ENCODE measurements at regions not wholly inside any gene's neighbourhood (a gene's known extent, or its start where the extent isn't known, plus 50 kb on each side); places are given as distances from the start of the nearest gene placed in this dataset.

DNA sequence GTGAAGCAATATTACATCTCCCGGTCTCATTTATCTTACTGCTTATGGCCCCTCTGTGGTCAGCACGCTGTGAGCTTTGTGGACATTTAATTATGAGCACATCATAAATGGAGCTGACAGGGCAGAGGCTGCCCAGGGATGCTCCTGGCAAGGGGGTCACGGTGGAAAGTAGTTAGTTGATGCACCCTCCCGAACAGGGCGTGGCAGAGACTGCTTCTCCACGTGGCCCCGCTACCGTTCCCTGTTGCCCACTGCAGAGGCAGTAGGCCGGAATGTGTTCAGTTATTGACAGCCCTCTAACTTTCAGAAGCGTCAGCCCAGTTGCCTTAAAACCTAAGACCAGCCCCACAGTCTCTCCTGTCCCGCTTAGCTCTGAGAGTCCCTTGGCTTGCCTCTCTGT, 180.3 kb upstream of the ZNF507 start:
- no peak overlapping the region for H3K27ac ChIP-seq
- no peaks in the 10 kb centered on the region for H3K27me3 ChIP-seq
- no peaks in the 10 kb centered on the region for H4K20me1 ChIP-seq (ENCODE audit: insufficient read depth, poor library complexity, severe bottlenecking)
- TF ChIP-seq, protein P1, sequence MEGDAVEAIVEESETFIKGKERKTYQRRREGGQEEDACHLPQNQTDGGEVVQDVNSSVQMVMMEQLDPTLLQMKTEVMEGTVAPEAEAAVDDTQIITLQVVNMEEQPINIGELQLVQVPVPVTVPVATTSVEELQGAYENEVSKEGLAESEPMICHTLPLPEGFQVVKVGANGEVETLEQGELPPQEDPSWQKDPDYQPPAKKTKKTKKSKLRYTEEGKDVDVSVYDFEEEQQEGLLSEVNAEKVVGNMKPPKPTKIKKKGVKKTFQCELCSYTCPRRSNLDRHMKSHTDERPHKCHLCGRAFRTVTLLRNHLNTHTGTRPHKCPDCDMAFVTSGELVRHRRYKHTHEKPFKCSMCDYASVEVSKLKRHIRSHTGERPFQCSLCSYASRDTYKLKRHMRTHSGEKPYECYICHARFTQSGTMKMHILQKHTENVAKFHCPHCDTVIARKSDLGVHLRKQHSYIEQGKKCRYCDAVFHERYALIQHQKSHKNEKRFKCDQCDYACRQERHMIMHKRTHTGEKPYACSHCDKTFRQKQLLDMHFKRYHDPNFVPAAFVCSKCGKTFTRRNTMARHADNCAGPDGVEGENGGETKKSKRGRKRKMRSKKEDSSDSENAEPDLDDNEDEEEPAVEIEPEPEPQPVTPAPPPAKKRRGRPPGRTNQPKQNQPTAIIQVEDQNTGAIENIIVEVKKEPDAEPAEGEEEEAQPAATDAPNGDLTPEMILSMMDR (IDR thresholded peaks at IDR 0.05; ENCODE audit: poor library complexity): no peak
- TF ChIP-seq EZH2phosphoT487 (IDR thresholded peaks at IDR 0.05; ENCODE audit: low read depth, severe bottlenecking, unreplicated experiment) (no peak), EZH2 (IDR thresholded peaks at IDR 0.05; ENCODE audit: borderline replicate concordance) (no peak)
- H3K4me3 ChIP-seq: no peak overlapping the region
- DNase-seq (ENCODE audit: low spot score): no peak
- H3K36me3 ChIP-seq (replicated peaks; ENCODE audit: insufficient read depth, low read depth): no peaks in the 10 kb centered on the region
- no peaks in the 10 kb centered on the region for H3K9me3 ChIP-seq (ENCODE audit: low read depth)
- H2AFZ ChIP-seq: no peak overlapping the region
- no peaks in the 10 kb centered on the region for H3K4me1 ChIP-seq (ENCODE audit: insufficient read depth)
- H3K79me2 ChIP-seq: no peaks in the 10 kb centered on the region
- H3K4me2 ChIP-seq: no peak overlapping the region
- no peaks in the 10 kb centered on the region for H3K9me2 ChIP-seq (replicated peaks; ENCODE audit: insufficient read depth)
- WGBS (ENCODE audit: low lambda C conversion rate, missing lambda C conversion rate): 82% methylated on average over 10 of the region's 11 CpGs

DNA sequence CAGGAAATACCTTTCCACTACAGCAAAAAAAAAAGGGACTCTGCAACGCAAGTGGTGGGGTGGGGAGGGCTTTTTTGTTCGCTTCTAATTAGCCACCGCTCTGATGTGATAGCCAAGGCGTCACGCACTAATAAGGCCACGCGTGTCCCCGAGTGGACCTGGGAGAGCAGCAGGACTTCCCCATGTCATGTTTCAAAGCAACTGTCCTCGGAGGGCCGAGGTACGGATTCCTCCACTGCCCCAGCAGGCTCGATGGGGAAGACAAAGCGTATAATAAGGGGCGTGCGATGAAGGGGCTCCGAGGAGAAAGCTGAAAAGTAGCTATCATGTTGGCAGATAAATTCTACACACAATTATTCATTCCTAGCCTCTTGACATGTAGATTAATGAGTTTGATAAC, 179.7 kb upstream of the ZNF507 start:
- H3K4me3 ChIP-seq: no peak overlapping the region
- 87% methylated on average over 16 of the region's 16 CpGs for WGBS (ENCODE audit: low lambda C conversion rate, missing lambda C conversion rate)
- H3K9me2 ChIP-seq (replicated peaks; ENCODE audit: insufficient read depth): no peaks in the 10 kb centered on the region
- no peaks in the 10 kb centered on the region for H3K79me2 ChIP-seq
- no peaks in the 10 kb centered on the region for H3K36me3 ChIP-seq (replicated peaks; ENCODE audit: insufficient read depth, low read depth)
- TF ChIP-seq, protein P1 (IDR thresholded peaks at IDR 0.05; ENCODE audit: poor library complexity): no peak
- TF ChIP-seq EZH2phosphoT487 (IDR thresholded peaks at IDR 0.05; ENCODE audit: low read depth, severe bottlenecking, unreplicated experiment): no peak
- TF ChIP-seq EZH2 (IDR thresholded peaks at IDR 0.05; ENCODE audit: borderline replicate concordance): no peak
- no peaks in the 10 kb centered on the region for H4K20me1 ChIP-seq (ENCODE audit: insufficient read depth, poor library complexity, severe bottlenecking)
- H3K27me3 ChIP-seq: no peaks in the 10 kb centered on the region
- no peak overlapping the region for H2AFZ ChIP-seq
- DNase-seq (ENCODE audit: low spot score): no peak
- H3K27ac ChIP-seq: no peak overlapping the region
- H3K4me2 ChIP-seq: no peak overlapping the region
- H3K9me3 ChIP-seq (ENCODE audit: low read depth): no peaks in the 10 kb centered on the region
- no peaks in the 10 kb centered on the region for H3K4me1 ChIP-seq (ENCODE audit: insufficient read depth)

DNA sequence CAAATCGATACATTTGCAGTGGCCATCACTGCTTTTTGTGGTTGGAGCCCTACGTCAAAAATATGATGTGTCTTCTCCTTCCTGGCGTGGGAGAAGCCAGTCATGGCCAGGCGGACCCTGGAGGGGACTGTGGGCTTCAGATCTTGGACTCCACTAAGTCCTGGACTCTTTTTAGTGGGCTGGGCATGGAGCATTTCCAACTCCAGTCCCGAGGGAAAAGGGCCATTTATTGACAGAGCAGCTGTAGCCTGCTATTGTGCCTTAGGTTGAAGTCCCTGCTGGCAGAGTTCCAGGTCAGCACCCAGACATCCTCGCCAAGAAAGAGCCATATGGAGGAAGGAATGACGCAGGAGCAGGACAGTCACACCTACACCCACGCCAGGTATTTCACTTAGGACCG, 179.2 kb upstream of the ZNF507 start:
- Histone ChIP-seq H3K4me1 (ENCODE audit: insufficient read depth) (no peaks in the 10 kb centered on the region), H3K4me2 (no peak overlapping the region), H3K79me2 (no peaks in the 10 kb centered on the region), H2AFZ (no peak overlapping the region), H3K36me3 (replicated peaks; ENCODE audit: insufficient read depth, low read depth) (no peaks in the 10 kb centered on the region), H3K27ac (no peak overlapping the region), H3K4me3 (no peak overlapping the region), H3K9me2 (replicated peaks; ENCODE audit: insufficient read depth) (no peaks in the 10 kb centered on the region), H3K9me3 (ENCODE audit: low read depth) (no peaks in the 10 kb centered on the region), H3K27me3 (peaks cover 4% of the 10 kb centered on the region), H4K20me1 (ENCODE audit: insufficient read depth, poor library complexity, severe bottlenecking) (no peaks in the 10 kb centered on the region)
- 78% methylated on average over 9 of the region's 9 CpGs for WGBS (ENCODE audit: low lambda C conversion rate, missing lambda C conversion rate)
- TF ChIP-seq EZH2phosphoT487 (IDR thresholded peaks at IDR 0.05; ENCODE audit: low read depth, severe bottlenecking, unreplicated experiment) (no peak), EZH2 (IDR thresholded peaks at IDR 0.05; ENCODE audit: borderline replicate concordance) (no peak)
- TF ChIP-seq, protein P1 (IDR thresholded peaks at IDR 0.05; ENCODE audit: poor library complexity): no peak
- DNase-seq (ENCODE audit: low spot score): no peak

DNA sequence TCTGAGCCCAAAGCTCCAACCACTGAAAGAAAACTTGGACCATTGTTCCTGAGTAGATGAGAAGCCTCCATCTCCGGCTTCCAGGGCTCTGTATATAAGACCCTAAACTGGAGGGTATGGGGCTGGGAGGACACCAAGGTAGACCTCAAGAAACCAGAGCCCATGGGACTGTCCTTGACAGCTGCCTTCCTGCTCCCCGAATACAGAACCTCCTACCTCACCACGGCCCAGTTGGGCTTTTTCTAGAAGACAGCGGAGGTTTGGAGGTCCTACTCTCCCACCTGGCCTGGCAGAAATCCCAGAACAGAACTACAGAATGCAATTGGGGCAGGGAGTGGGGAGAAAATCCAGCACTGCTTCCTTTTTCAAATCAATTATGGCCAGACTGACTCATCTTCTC, 177.3 kb upstream of the ZNF507 start:
- Histone ChIP-seq H3K4me3 (no peak overlapping the region), H3K9me3 (ENCODE audit: low read depth) (no peaks in the 10 kb centered on the region), H3K27ac (no peak overlapping the region), H2AFZ (no peak overlapping the region), H3K4me2 (no peak overlapping the region), H3K4me1 (ENCODE audit: insufficient read depth) (no peaks in the 10 kb centered on the region), H3K9me2 (replicated peaks; ENCODE audit: insufficient read depth) (no peaks in the 10 kb centered on the region), H3K36me3 (replicated peaks; ENCODE audit: insufficient read depth, low read depth) (no peaks in the 10 kb centered on the region), H3K79me2 (no peaks in the 10 kb centered on the region), H3K27me3 (peaks cover 15% of the 10 kb centered on the region), H4K20me1 (ENCODE audit: insufficient read depth, poor library complexity, severe bottlenecking) (no peaks in the 10 kb centered on the region)
- WGBS (ENCODE audit: low lambda C conversion rate, missing lambda C conversion rate): 89% methylated on average over 4 of the region's 4 CpGs
- no peak for DNase-seq (ENCODE audit: low spot score)
- TF ChIP-seq EZH2 (IDR thresholded peaks at IDR 0.05; ENCODE audit: borderline replicate concordance) (no peak), EZH2phosphoT487 (IDR thresholded peaks at IDR 0.05; ENCODE audit: low read depth, severe bottlenecking, unreplicated experiment) (no peak)
- TF ChIP-seq, protein P1 (IDR thresholded peaks at IDR 0.05; ENCODE audit: poor library complexity): no peak
